Mesendoderm (in vitro differentiated cells): ENCODE measurements at regions not wholly inside any gene's neighbourhood (a gene's known extent, or its start where the extent isn't known, plus 50 kb on each side); places are given as distances from the start of the nearest gene placed in this dataset.
"Not testable (repeated sequence)": the region's sequence is repeated elsewhere in the genome, so short reads cannot be mapped to it uniquely, and the experiment has no call there.

Experiments
- DNase-seq: peaks from one replicate; pipeline ENCODE4 v3.0.0; 2013
- H2AK5ac ChIP-seq: 2 replicates; pipeline ENCODE4 v1.6.1; 2013; ENCODE audit warnings: low read length, inconsistent platforms
- H2BK120ac ChIP-seq: 2 replicates; pipeline ENCODE4 v1.6.1; 2013; ENCODE audit warnings: low read depth, mild to moderate bottlenecking, low read length, moderate library complexity, mixed read lengths
- H2BK15ac ChIP-seq: replicated peaks from 2 replicates; pipeline ENCODE4 v1.6.1; 2013; ENCODE audit warnings: low read depth, mild to moderate bottlenecking, moderate library complexity
- H2BK5ac ChIP-seq: 2 replicates; pipeline ENCODE4 v1.6.1; 2013; ENCODE audit warnings: low read length, inconsistent platforms
- H3K18ac ChIP-seq: 2 replicates; pipeline ENCODE4 v1.6.1; 2013; ENCODE audit warnings: mild to moderate bottlenecking, low read length, mixed read lengths
- H3K23ac ChIP-seq: one replicate; pipeline ENCODE4 v1.6.1; 2013; ENCODE audit warnings: low read length
- H3K27ac ChIP-seq: 2 replicates; pipeline ENCODE4 v1.5.1; 2013; ENCODE audit warnings: low read depth, mild to moderate bottlenecking, inconsistent platforms, low read length, moderate library complexity
- H3K27me3 ChIP-seq: 2 replicates; pipeline ENCODE4 v1.6.1; 2013; ENCODE audit warnings: low read length, control low read depth, mild to moderate bottlenecking, inconsistent platforms; ENCODE audit not compliant: insufficient read depth, poor library complexity
- H3K36me3 ChIP-seq: 2 replicates; pipeline ENCODE4 v1.6.1; 2013; ENCODE audit warnings: low read length, inconsistent platforms; ENCODE audit not compliant: control insufficient read depth, insufficient read depth
- H3K4ac ChIP-seq: one replicate; pipeline ENCODE4 v1.6.1; 2013; ENCODE audit warnings: low read depth, mild to moderate bottlenecking, low read length, moderate library complexity
- H3K4me1 ChIP-seq: 2 replicates; pipeline ENCODE4 v1.6.1; 2013; ENCODE audit warnings: low read depth, low read length, inconsistent platforms; ENCODE audit not compliant: control insufficient read depth
- H3K4me2 ChIP-seq: 2 replicates; pipeline ENCODE4 v1.6.1; 2013; ENCODE audit warnings: low read length
- H3K4me3 ChIP-seq: 2 replicates; pipeline ENCODE4 v1.5.1; 2013; ENCODE audit warnings: mild to moderate bottlenecking, low read length
- H3K56ac ChIP-seq: one replicate; pipeline ENCODE4 v1.6.1; 2013; ENCODE audit warnings: low read length
- H3K79me1 ChIP-seq: 2 replicates; pipeline ENCODE4 v1.6.1; 2013; ENCODE audit warnings: low read length, inconsistent platforms
- H3K79me2 ChIP-seq: 2 replicates; pipeline ENCODE4 v1.6.1; 2013; ENCODE audit warnings: mild to moderate bottlenecking, low read length; ENCODE audit not compliant: control insufficient read depth, insufficient read depth
- H3K9ac ChIP-seq: 2 replicates; pipeline ENCODE4 v1.6.1; 2013; ENCODE audit warnings: low read length, inconsistent platforms
- H4K5ac ChIP-seq: one replicate; pipeline ENCODE4 v1.6.1; 2013; ENCODE audit warnings: low read length
- H4K8ac ChIP-seq: one replicate; pipeline ENCODE4 v1.6.1; 2013; ENCODE audit warnings: low read depth, mild to moderate bottlenecking, control low read depth, low read length, moderate library complexity
- WGBS: extraction: QIAGEN DNeasy Blood & Tissue Kit; methylation state at CpG from one replicate; pipeline ENCODE4 v1.1.7; 2013; ENCODE audit warnings: low lambda C conversion rate, missing lambda C conversion rate; ENCODE audit not compliant: insufficient coverage; ENCODE audit errors: extremely low coverage; 5-methylcytosine and 5-hydroxymethylcytosine counted together

DNA sequence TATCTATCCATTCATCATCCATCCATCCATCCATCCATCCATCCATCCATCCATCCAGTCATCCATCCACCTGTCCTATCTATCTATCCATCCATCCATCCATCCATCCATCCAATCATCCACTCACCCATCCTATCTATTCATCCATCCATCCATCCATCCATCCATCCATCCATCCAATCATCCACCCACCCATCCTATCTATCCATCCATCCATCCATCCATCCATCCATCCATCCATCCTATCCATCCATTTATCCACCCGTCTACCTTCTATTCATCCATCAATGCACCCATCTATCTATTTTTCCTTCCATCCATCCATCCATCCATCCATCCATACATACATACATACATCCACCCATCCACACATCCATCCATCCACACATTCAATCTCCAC lies 540.1 kb downstream of the TBC1D22A start:
- H3K56ac ChIP-seq, H3K23ac ChIP-seq, H3K4me3 ChIP-seq, H3K27me3 ChIP-seq, H3K9ac ChIP-seq, H3K4me1 ChIP-seq, H2BK15ac ChIP-seq, H3K36me3 ChIP-seq, H3K18ac ChIP-seq, H2BK5ac ChIP-seq, H2AK5ac ChIP-seq, H3K79me1 ChIP-seq, H3K27ac ChIP-seq, H3K4me2 ChIP-seq, H3K79me2 ChIP-seq, H4K5ac ChIP-seq, H2BK120ac ChIP-seq, DNase-seq, H4K8ac ChIP-seq, H3K4ac ChIP-seq: not testable (repeated sequence)
- 100% methylated on average over 1 of the region's 1 CpG for WGBS

DNA sequence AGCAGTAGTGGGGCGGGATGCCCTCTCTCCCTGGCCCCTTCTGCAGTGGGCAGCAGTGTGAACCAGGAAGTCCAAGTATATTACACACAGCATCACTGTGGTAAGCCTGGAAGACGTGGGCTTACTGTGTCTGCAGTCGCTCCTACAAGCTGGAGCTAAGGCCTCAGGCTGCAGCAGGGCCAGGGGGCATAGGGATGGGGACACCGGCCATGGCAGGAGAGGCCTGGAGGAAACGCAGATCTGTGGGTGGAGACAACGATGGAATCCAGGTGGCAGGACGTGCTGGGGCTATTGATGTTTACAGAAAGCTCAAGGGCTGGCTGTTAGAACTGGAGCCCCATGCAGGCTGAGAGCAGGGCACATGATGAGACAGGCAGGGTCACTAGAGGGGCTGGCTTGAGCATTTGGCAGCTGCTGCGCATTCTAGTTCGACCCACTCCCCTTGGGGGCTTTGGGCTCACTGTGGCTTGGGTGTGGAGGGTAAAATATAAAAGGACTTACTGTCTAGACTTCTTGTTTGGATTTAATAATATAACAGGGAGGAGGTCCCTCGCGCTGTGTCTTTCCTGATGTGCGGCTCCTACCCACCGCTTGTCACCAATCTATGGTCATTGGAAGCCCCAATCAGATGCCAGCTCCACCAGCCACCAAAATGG lies 539.5 kb downstream of the TBC1D22A start:
- Histone ChIP-seq H3K4me2 (no peak overlapping the region), H2BK15ac (no peak overlapping the region), H3K23ac (no peak overlapping the region), H3K4me1 (no peaks in the 10 kb centered on the region), H3K4me3 (no peak overlapping the region), H4K8ac (no peak overlapping the region), H3K36me3 (no peaks in the 10 kb centered on the region), H4K5ac (no peak overlapping the region), H3K56ac (no peak overlapping the region), H2AK5ac (no peak overlapping the region), H3K9ac (no peak overlapping the region), H3K27ac (no peak overlapping the region), H3K79me1 (no peaks in the 10 kb centered on the region), H2BK5ac (no peak overlapping the region), H3K4ac (no peak overlapping the region), H3K27me3 (no peaks in the 10 kb centered on the region), H2BK120ac (no peak overlapping the region), H3K79me2 (no peaks in the 10 kb centered on the region), H3K18ac (no peak overlapping the region)
- no peak for DNase-seq
- WGBS: no CpG with 5 or more reads among the region's 13 CpGs

DNA sequence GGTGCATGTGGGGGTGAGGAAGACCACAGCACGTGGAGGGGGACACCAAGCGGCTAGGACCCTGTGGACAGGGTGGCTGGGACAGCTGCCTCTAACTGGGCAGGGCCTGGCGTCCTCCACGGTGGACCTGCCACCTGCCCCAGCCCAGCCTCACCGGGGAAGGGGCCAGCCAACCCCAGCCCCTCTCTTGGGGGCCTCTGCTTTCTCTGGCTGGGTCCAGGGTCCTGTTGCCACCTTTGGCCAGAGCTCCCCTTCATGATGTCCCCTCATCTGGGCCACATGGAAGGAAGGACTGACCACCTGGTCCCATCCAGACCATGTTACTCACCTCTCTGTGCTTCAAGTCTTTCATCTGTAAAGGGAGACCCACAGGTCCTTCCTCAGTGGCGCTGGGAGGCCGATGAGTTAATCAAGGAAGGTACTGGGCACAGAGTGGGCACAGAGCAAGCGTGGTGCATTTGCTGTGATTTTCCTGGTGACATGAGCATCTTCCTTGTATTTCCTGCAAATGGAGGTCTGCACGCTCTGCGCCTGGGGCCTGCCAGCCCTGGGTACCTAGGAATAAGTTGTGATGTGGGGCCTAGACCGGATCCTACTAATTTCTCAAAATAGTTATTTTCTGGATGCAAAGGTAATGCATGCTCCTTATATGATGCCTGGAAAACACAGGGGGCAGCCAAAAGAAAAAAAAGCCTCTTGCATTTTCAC lies 538.4 kb downstream of the TBC1D22A start:
- H2AK5ac ChIP-seq: no peak overlapping the region
- H4K5ac ChIP-seq: no peak overlapping the region

DNA sequence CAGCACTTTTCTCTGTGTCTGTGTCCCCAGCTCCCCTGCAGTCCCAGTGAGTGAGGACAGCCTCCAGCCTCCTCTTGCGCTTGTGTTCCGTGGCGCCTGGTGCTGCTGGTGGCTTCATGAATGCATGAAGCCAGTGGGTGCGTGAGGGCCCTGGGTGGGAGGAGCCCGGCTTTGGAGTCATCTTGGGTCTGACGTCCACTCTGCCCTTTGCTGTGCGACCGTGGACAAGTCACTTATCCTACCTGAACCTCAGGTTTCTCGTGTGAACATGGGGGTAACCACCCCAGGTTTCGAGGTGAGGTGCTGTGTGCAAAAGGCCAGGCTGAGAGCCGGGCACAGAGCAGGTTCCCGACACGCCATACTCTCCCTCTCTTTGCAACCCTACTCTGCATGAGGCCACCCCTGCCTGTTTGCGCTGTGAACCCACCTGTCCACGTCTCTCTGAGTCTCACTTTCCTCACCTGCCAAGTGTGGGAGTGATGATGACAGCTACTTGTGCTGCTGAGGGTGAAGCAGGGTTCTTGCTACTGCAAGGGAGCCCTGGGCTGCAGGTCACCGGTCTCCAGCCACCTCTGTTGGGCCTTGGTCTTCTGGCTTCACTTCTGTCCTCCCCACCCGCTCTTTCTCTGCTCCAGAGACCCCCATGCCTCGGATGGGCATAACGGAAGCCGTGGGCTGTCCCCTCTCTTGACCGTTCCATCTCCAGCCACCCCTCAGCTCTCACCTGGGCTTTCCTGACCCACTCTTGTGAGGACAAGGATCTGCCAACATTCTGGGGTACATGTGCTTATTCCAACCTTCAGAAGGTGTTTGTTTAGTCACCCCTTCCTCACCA lies 537.6 kb downstream of the TBC1D22A start:
- no peaks in the 10 kb centered on the region for H3K4me1 ChIP-seq
- H3K18ac ChIP-seq: no peak overlapping the region
- H2BK15ac ChIP-seq: no peak overlapping the region
- no peaks in the 10 kb centered on the region for H3K79me2 ChIP-seq
- no peaks in the 10 kb centered on the region for H3K27me3 ChIP-seq
- DNase-seq: no peak
- no peak overlapping the region for H3K4me2 ChIP-seq
- H2BK5ac ChIP-seq: no peak overlapping the region
- H3K36me3 ChIP-seq: no peaks in the 10 kb centered on the region
- no peak overlapping the region for H3K9ac ChIP-seq
- H2AK5ac ChIP-seq: no peak overlapping the region
- no peak overlapping the region for H3K4ac ChIP-seq
- no peak overlapping the region for H4K5ac ChIP-seq
- no CpG with 5 or more reads among the region's 21 CpGs for WGBS
- no peak overlapping the region for H2BK120ac ChIP-seq
- H3K56ac ChIP-seq: no peak overlapping the region
- no peaks in the 10 kb centered on the region for H3K79me1 ChIP-seq
- no peak overlapping the region for H3K4me3 ChIP-seq
- H4K8ac ChIP-seq: no peak overlapping the region
- no peak overlapping the region for H3K27ac ChIP-seq
- H3K23ac ChIP-seq: no peak overlapping the region

More for the DNA sequence above, 538.4 kb downstream of the TBC1D22A start:
- no peak overlapping the region for H3K4ac ChIP-seq
- H3K4me3 ChIP-seq: no peak overlapping the region
- no peak overlapping the region for H2BK15ac ChIP-seq
- H3K27ac ChIP-seq: no peak overlapping the region
- H3K18ac ChIP-seq: no peak overlapping the region
- no peaks in the 10 kb centered on the region for H3K79me1 ChIP-seq
- no peaks in the 10 kb centered on the region for H3K4me1 ChIP-seq
- H2BK5ac ChIP-seq: no peak overlapping the region
- H4K8ac ChIP-seq: no peak overlapping the region
- H2BK120ac ChIP-seq: no peak overlapping the region
- DNase-seq: no peak
- H3K27me3 ChIP-seq: no peaks in the 10 kb centered on the region
- H3K9ac ChIP-seq: no peak overlapping the region
- WGBS: no CpG with 5 or more reads among the region's 11 CpGs
- H3K79me2 ChIP-seq: no peaks in the 10 kb centered on the region
- H3K36me3 ChIP-seq: no peaks in the 10 kb centered on the region
- H3K56ac ChIP-seq: no peak overlapping the region
- no peak overlapping the region for H3K4me2 ChIP-seq
- H3K23ac ChIP-seq: no peak overlapping the region

DNA sequence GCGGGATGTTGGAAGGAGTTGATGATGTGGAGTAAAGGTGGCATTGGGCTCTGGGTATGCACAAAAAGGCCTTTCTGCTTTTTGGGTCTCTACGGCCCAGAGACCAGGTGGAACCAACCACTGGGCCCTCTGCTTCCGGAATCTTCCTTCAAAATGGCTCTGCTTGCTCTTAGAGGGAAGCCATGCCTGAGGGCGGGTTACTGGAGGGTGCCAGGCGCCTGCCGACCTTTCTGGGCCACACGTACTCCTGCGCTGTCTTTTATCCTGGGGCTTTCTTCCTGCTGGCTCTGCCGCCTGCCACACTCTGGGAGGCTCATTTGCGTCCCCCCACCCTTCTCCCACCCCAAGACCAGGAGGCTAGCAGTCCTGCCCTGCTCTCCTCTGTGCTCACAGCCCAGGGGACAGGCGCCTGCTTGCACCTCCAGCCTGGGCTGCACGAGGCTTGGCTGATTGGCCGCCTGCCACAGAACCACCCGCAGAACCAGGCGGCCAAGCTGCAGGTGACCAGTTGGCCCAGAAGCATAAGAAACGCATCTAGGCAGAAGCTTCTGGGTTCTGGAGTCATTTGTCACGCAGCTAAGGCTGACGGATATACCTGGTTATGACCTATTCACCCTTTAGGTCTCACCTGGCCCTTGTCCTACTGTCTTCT lies 536.9 kb downstream of the TBC1D22A start:
- no peaks in the 10 kb centered on the region for H3K36me3 ChIP-seq
- WGBS: no CpG with 5 or more reads among the region's 18 CpGs
- H4K8ac ChIP-seq: no peak overlapping the region
- H2BK15ac ChIP-seq: no peak overlapping the region
- H3K79me2 ChIP-seq: no peaks in the 10 kb centered on the region
- no peaks in the 10 kb centered on the region for H3K79me1 ChIP-seq
- no peak overlapping the region for H2BK5ac ChIP-seq
- no peaks in the 10 kb centered on the region for H3K27me3 ChIP-seq
- no peak overlapping the region for H2AK5ac ChIP-seq
- no peak overlapping the region for H3K9ac ChIP-seq
- H3K4ac ChIP-seq: no peak overlapping the region
- no peak overlapping the region for H4K5ac ChIP-seq
- no peak overlapping the region for H3K23ac ChIP-seq
- H3K4me3 ChIP-seq: no peak overlapping the region
- H3K18ac ChIP-seq: no peak overlapping the region
- H3K27ac ChIP-seq: no peak overlapping the region
- DNase-seq: no peak
- no peak overlapping the region for H3K56ac ChIP-seq
- no peaks in the 10 kb centered on the region for H3K4me1 ChIP-seq
- no peak overlapping the region for H3K4me2 ChIP-seq
- H2BK120ac ChIP-seq: no peak overlapping the region
